ENCODE measurements at regions not wholly inside any gene's neighbourhood (a gene's known extent, or its start where the extent isn't known, plus 50 kb on each side); places are given as distances from the start of the nearest gene placed in this dataset.

DNA sequence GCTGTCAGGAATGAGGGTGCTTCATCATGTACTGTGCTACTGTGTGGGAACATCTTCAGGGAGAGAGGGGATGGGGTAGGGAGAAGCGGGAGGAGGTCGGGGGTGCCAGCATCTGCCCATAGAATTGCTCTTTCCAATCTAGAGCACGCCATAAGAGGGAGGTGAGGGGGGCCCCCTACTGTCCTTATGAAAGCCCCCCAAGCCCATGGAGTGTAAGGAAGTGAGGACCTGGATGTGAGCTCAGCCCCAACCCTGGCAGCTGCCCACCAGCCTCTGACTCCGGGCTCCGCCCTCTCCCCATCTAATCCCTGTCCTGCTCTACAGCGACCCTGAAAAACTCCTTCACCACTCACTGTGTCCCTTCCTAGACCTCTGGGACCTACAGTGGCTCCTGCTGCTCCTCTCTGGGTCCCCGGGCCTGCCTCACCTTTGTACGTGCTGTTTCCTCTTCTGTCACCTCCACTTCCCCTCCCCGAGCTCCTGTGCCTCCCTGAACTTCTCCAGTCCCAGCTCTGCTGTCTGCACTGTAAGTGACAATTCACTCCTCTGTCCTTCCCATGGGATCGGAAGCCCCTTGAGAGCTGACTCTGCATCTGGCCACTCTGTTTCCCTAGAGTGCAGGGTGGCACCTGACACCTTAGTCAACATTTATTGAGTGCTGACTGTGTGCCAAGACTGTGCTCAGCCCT, 269.4 kb downstream of the PTPRU start:
- no peak for DNase-seq (ENCODE audit: low spot score)

GRCh38 chr1:29504709-29505410, 268.5 kb downstream of the PTPRU start:
- no peak for DNase-seq (ENCODE audit: low spot score)

GRCh38 chr1:29504196-29504595, 267.9 kb downstream of the PTPRU start:
- DNase-seq (ENCODE audit: low spot score), result no peak

GRCh38 chr1:29502911-29503840, 266.9 kb downstream of the PTPRU start:
- DNase-seq (ENCODE audit: low spot score), result no peak

DNA sequence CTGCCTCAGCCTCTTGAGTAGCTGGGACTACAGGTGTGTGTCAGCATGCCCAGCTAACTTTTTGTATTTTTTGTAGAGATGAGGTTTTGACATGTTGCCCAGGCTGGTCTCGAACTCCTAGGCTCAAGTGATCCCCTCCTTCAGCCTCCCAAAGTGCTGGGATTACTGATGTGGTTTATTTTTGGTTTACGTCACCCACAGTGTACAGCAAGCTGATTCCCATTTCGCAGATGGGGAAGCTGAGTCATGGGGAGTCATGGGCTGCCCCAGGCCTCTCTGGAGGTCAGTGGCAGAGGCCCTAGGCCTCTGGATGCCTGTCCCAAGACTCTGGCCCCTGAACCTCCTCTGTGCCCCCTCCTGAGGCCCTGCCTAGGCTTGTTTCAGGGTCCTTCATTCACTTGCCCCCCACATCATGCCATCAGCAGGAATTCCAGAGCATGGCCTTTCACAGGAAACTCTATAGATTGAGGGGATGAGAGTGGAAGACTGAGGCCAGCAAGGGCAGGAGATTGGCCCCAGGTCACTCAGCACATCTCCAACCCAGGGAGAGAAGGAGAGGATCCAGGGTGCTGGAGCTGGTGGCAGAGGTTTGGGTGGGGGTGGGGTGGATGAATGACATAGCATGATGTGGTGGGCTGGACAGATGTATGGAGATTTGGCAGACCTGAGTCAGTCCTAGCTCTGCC, 266.0 kb downstream of the PTPRU start:
- no peak for DNase-seq (ENCODE audit: low spot score)

- no peak for DNase-seq (ENCODE audit: low spot score)
Observed at GRCh38 chr1:29501227-29501976, 265.1 kb downstream of the PTPRU start.

DNA sequence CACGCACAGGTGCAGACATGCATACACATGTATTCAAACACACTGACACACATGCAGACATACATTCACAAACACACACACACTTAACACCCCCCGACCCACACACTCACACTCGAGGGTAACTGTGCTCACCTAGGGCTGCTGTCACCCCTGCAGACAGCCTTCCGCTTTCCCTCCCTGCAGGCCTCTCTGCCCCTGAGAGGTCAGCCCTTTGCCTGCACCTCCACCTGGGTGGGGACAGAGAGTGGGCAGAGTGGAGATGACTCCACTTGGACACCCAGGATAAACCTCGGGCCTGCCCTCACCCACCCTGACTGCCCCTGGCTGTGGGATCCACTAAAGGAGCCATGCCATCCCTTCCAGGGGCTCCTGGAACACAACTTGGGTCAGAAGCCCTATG, 264.3 kb downstream of the PTPRU start:
- no peak for DNase-seq (ENCODE audit: low spot score)

- no peak for DNase-seq (ENCODE audit: low spot score)
Observed at GRCh38 chr1:29500041-29500440, 263.7 kb downstream of the PTPRU start.

DNA sequence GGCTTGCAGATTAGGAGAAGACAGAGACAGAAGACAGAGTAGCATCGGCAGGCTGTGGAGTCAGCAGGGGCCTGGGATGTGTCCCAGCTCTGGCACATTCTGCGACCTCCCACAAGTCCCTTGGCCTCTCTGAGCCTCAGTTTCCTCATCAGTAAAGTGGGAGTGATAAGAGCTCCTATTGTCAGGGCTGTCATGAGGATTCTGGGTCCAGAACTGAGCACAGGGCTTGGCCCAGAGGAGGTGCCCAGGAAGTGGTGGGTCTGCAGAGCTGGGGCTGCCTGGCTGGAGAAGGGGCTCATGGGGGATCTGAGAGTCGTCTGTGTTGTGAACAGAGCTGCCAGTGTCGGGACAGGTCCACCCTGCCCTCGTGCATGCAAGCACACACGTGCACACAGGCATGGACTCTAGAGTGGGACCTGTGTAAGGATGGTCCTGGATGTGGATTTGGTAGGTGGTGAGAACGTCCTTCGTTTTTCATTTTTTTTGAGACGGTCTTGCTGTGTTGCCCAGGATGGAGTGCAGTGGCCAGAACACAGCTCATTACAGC, 262.9 kb downstream of the PTPRU start:
- DNase-seq (ENCODE audit: low spot score), result no peak

DNA sequence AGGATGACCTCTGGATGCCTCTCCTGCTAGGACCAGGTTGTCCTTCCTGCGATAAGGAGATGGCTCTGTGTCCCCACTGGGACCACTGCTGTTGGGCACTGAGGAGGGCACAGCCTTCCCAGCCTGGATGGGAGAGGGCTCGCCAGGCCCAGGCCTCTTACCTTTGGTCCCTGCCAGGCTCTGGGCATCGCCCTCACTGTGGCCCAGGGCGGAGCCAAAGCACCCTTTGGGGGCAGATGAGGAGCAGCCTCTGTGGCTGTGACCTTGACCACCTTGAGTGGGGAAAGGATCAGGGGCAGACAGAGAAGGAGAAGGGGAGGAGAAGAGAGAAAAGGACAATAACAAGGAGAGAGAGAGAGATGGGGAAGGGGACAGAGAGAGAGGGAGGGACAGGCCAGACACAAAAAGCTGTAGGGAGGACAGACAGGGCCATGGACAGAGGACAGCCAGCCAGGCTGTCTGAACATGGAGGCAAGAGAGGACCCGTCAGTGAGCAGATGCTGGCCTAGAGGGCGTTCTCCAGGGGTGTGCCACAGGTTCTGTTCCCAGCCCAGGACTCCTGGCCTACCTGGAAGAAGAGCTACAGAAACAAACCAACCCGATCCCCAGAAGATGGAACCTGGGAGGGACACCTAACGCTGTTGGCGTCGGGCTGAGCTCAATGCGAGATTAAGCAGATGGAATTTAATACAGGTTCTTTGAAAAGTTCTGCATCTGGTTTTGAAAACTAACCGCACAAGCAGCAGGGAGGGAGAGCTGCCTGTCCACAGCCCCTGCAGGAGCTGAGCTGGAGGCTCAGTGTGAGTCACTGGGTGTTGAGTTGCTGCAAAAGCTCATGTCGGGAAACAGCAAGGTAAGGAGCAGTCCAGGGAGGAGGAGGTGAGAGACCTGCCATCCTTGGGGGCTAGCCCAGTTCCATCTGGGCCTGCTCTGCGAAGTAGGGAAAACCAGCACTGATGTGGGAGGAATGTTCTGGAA, 262.1 kb downstream of the PTPRU start:
- no peak for DNase-seq (ENCODE audit: low spot score)

DNA sequence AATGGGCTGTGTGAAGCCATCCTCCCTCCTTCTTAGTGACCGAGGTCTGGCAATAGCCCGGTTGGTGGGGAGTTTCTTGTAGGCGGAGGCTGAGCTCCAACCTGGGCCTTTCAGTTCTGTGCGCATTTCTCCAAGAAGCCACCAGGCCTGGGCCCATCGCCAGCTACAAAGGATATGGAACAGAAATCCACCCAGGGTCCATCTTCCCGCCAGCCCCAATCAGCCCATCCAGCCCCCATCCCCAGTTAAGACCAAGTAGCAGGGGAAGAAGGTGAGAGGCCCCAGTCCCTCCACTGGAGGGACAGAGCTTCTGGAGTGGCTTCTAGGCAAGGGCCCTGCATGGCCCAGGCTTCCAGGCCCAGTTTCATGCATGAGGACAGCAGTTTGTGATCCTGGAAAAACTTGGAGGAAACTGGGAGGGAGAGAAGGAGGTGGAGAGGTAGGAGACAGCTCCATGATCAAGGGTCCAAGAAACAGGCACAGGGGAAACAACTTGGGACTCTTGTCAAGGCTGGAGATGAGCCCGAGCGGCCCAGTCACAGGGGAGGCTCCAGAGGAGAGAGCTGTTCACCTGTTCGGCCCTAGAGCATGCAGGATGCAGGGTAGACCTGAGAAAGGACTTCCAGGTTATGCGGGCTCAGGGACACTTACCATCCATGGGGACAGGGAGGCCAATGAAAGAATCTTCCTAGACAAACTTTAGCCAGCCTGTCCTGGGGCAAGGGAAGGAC, 261.2 kb downstream of the PTPRU start:
- no peak for DNase-seq (ENCODE audit: low spot score)

- no peak for DNase-seq (ENCODE audit: low spot score)
Observed at GRCh38 chr1:29496701-29497100, 260.4 kb downstream of the PTPRU start.

DNA sequence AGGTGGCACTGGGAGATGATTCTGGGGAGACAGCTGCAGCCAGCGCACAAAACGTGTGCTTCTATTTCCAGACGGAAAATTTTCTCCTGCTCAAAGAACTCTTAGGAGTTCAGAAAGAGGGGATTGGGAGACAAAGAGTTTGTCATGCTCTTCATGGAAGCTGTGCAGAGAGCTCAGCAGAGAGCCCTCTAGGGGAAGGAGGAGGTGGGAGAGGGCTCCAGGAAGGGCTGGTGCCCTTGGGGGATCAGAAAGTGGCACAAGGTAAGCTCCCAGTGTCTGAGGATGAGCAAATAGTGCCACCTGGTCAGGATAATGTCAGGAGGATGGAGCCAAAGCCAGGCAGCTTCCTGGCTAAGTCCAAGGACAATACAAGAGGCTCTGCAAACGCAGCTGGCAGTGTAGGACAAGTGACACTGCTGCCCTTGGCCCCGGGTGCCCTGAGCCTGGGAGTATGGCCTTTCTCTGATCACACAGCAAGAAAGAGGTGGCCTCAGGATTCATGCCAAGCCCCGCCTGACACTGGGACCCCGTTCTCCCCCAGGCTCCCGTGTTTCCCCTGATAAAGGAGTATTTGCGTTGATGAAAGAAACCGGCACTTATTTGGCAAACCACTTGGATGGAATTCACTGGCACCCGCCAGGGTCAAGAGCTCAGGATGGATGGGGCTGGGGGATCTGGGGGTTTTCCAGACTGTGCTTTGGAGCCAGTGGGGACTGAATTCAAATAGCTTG, 254.0 kb downstream of the PTPRU start:
- no peak for DNase-seq (ENCODE audit: low spot score)

DNA sequence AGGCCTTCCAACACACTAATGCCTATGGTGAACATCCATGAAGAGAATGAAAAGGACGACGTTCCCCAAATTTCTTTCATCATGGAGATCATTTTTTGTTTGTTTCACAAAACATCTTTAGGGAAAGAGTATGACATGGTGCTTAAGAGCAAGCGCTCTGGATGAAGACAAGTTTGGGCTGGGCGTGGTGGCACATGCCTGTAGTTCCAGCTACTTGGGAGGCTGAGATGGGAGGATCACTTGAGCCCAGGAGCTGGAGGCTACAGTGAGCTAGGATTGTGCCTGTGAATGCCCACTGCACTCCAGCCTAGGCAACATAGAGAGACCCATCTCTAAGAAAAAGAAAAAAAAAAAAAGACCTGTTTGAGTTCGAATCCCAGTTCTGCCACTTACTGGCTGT, 253.1 kb downstream of the PTPRU start:
- DNase-seq (ENCODE audit: low spot score), result no peak

DNA sequence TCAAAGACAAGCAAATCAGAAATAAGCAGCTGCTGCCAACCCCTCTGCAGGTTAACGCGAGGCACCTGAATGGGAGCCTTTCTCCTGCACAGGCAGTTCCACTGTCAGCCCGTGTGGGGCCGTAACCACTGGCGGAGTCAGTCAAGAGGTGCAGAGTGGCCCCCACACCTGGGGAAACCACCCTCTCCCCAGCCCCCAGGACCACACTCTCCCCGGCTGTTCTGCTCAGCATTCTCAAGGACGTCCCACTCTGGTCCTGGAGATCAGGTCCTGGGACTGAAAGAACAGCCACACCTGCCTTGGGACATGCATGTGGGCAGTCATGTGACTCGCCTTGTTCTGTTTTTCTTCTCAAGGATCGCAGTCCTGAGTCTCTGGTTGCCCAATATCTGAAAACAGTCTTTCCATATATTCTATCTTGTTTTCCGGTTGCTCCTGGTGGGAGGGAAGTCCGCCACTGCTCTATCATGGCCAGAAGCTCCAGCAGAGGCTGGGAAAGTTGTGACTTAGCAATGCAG, 252.5 kb downstream of the PTPRU start:
- no peak for DNase-seq (ENCODE audit: low spot score)

- no peak for DNase-seq (ENCODE audit: low spot score)
Observed at GRCh38 chr1:29488086-29488793, 251.9 kb downstream of the PTPRU start.

GRCh38 chr1:29487291-29487690, 251.0 kb downstream of the PTPRU start:
- DNase-seq (ENCODE audit: low spot score), result no peak
